Left forelimb (tissue), 1 donor: ENCODE measurements at regions not wholly inside any gene's neighbourhood (a gene's known extent, or its start where the extent isn't known, plus 50 kb on each side); places are given as distances from the start of the nearest gene placed in this dataset.
"Not testable (repeated sequence)": the region's sequence is repeated elsewhere in the genome, so short reads cannot be mapped to it uniquely, and the experiment has no call there.

Experiments used
- DNase-seq: peaks from one replicate; pipeline ENCODE4 v3.0.0-alpha.2; 2018; ENCODE audit warnings: low spot score

- no peak for DNase-seq
These were observed 62.8 kb upstream of the NEIL3 start for GRCh38 chr4:177246641-177247584.

- DNase-seq: peak; percentile 77
These were observed 59.5 kb upstream of the NEIL3 start for GRCh38 chr4:177250056-177250696.

- no peak for DNase-seq
These were observed 58.4 kb upstream of the NEIL3 start for GRCh38 chr4:177251237-177251636.

- DNase-seq: no peak
These were observed 54.3 kb upstream of the NEIL3 start for GRCh38 chr4:177255359-177255758.

- no peak for DNase-seq
These were observed 52.7 kb upstream of the NEIL3 start for GRCh38 chr4:177256950-177257349.

GRCh38 chr4:177259466-177259865 lies 50.2 kb upstream of the NEIL3 start:
- DNase-seq: not testable (repeated sequence)
